ENCODE measurements at regions not wholly inside any gene's neighbourhood (a gene's known extent, or its start where the extent isn't known, plus 50 kb on each side); places are given as distances from the start of the nearest gene placed in this dataset.

GRCh38 chr4:187491286-187491685 is 504.3 kb upstream of the ZFP42 start:
- no peaks in the 10 kb centered on the region for H3K27me3 ChIP-seq
- H3K79me2 ChIP-seq (ENCODE audit: low read depth) = no peaks in the 10 kb centered on the region
- no peaks in the 10 kb centered on the region for H3F3A ChIP-seq (ENCODE audit: low read depth)
- no peaks in the 10 kb centered on the region for H3K9me3 ChIP-seq (ENCODE audit: low read depth)
- Mint-ChIP-seq H3K4me1 (no peaks in the 10 kb centered on the region), H3K4me3 (no peak overlapping the region), H3K9me3 (peaks cover 19% of the 10 kb centered on the region), H3K36me3 (no peaks in the 10 kb centered on the region), H3K27ac (no peak overlapping the region), H3K27me3 (ENCODE audit: insufficient read depth, low read depth) (no peaks in the 10 kb centered on the region)
- H3K4me1 ChIP-seq = no peaks in the 10 kb centered on the region
- no peak overlapping the region for H3K4me2 ChIP-seq
- H3K36me3 ChIP-seq = no peaks in the 10 kb centered on the region
- no peak for DNase-seq (ENCODE audit: low spot score)
- H3K9ac ChIP-seq = no peak overlapping the region
- no peak overlapping the region for H3K4me3 ChIP-seq
- TF ChIP-seq EZH2 (IDR thresholded peaks at IDR 0.05) (no peak), CTCF (IDR thresholded peaks at IDR 0.05) (no peak), EZH2phosphoT487 (IDR thresholded peaks at IDR 0.05) (no peak)
- H4K20me1 ChIP-seq (ENCODE audit: low read depth) = no peaks in the 10 kb centered on the region
- no peak overlapping the region for H3K27ac ChIP-seq
- H2AFZ ChIP-seq (replicated peaks) = no peak overlapping the region

DNA sequence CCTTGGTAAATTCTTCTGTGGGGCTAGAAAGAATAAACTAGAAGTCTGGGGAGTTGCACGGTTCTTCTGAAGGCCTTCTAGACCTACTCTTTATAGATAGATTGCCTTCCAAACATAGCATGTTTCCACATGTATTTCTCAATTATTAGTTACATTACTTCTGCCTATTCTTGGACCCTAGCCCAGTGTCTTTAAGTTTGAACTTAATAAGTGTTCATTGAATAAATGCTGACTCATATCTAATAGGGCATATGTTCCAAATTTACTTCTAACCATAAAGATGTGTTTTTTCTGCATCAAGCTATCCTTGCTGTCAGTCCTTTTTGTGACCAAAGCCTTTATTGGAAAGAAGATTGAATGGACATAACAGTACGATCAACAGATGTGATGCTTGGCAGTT is 503.6 kb upstream of the ZFP42 start:
- Mint-ChIP-seq H3K4me3 (no peak overlapping the region), H3K27me3 (ENCODE audit: insufficient read depth, low read depth) (no peaks in the 10 kb centered on the region), H3K4me1 (no peaks in the 10 kb centered on the region), H3K27ac (no peak overlapping the region), H3K36me3 (no peaks in the 10 kb centered on the region), H3K9me3 (peaks cover 18% of the 10 kb centered on the region)
- Histone ChIP-seq H4K20me1 (ENCODE audit: low read depth) (no peaks in the 10 kb centered on the region), H3K4me1 (no peaks in the 10 kb centered on the region), H3K9ac (no peak overlapping the region), H3K9me3 (ENCODE audit: low read depth) (no peaks in the 10 kb centered on the region), H3K4me2 (no peak overlapping the region), H3K27me3 (no peaks in the 10 kb centered on the region), H3F3A (ENCODE audit: low read depth) (no peaks in the 10 kb centered on the region), H2AFZ (replicated peaks) (no peak overlapping the region), H3K36me3 (no peaks in the 10 kb centered on the region), H3K79me2 (ENCODE audit: low read depth) (no peaks in the 10 kb centered on the region), H3K27ac (no peak overlapping the region), H3K4me3 (no peak overlapping the region)
- TF ChIP-seq EZH2phosphoT487 (IDR thresholded peaks at IDR 0.05) = no peak
- TF ChIP-seq EZH2 (IDR thresholded peaks at IDR 0.05) = no peak
- no peak for DNase-seq (ENCODE audit: low spot score)

- H2AFZ ChIP-seq (replicated peaks) = no peak overlapping the region
- no peaks in the 10 kb centered on the region for H3K27me3 ChIP-seq
- peaks cover 9% of the 10 kb centered on the region for H3K9me3 Mint-ChIP-seq
- TF ChIP-seq CTCF (IDR thresholded peaks at IDR 0.05) (no peak), EZH2phosphoT487 (IDR thresholded peaks at IDR 0.05) (no peak), EZH2 (IDR thresholded peaks at IDR 0.05) (no peak)
- DNase-seq (ENCODE audit: low spot score) = no peak
- H4K20me1 ChIP-seq (ENCODE audit: low read depth) = no peaks in the 10 kb centered on the region
- no peaks in the 10 kb centered on the region for H3K36me3 ChIP-seq
- H3K4me3 ChIP-seq = no peak overlapping the region
- no peak overlapping the region for H3K27ac Mint-ChIP-seq
- H3K27ac ChIP-seq = no peak overlapping the region
- H3K4me2 ChIP-seq = no peak overlapping the region
- no peaks in the 10 kb centered on the region for H3K27me3 Mint-ChIP-seq (ENCODE audit: insufficient read depth, low read depth)
- no peaks in the 10 kb centered on the region for H3F3A ChIP-seq (ENCODE audit: low read depth)
- peaks cover 4% of the 10 kb centered on the region for H3K4me1 Mint-ChIP-seq
- H3K79me2 ChIP-seq (ENCODE audit: low read depth) = no peaks in the 10 kb centered on the region
- H3K4me1 ChIP-seq = no peaks in the 10 kb centered on the region
- no peak overlapping the region for H3K9ac ChIP-seq
- H3K4me3 Mint-ChIP-seq = no peak overlapping the region
- no peaks in the 10 kb centered on the region for H3K9me3 ChIP-seq (ENCODE audit: low read depth)
- no peaks in the 10 kb centered on the region for H3K36me3 Mint-ChIP-seq
Measured at GRCh38 chr4:187493661-187494060, 501.9 kb upstream of the ZFP42 start.

DNA sequence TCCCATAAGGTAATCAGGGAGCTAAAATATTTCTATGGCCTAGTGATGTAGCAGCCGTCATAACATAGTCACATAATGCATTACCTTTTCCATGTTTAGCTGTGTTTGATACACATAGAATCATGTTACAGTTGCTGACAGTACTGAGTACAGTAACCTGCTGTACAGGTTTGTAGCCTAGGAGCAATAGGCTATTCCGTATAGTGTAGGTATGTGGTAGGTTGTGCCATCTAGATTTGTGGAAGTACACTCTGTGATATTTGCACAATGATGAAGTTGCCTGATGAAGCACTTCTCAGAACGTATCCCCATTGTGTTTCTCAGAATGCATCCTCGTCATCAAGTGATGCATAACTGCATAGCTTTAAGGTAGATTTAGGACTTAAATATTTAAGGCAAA is 495.6 kb upstream of the ZFP42 start:
- peaks cover 18% of the 10 kb centered on the region for H3K79me2 ChIP-seq (ENCODE audit: low read depth)
- Mint-ChIP-seq H3K4me3 (no peak overlapping the region), H3K36me3 (no peaks in the 10 kb centered on the region), H3K27me3 (ENCODE audit: insufficient read depth, low read depth) (no peaks in the 10 kb centered on the region), H3K27ac (no peak overlapping the region), H3K4me1 (peaks cover 4% of the 10 kb centered on the region), H3K9me3 (peaks cover 2% of the 10 kb centered on the region)
- H3K4me1 ChIP-seq = no peaks in the 10 kb centered on the region
- no peak overlapping the region for H3K4me2 ChIP-seq
- H2AFZ ChIP-seq (replicated peaks) = no peak overlapping the region
- no peak overlapping the region for H3K4me3 ChIP-seq
- no peaks in the 10 kb centered on the region for H3K27me3 ChIP-seq
- no peaks in the 10 kb centered on the region for H4K20me1 ChIP-seq (ENCODE audit: low read depth)
- H3K27ac ChIP-seq = no peak overlapping the region
- no peaks in the 10 kb centered on the region for H3F3A ChIP-seq (ENCODE audit: low read depth)
- H3K9ac ChIP-seq = no peak overlapping the region
- H3K9me3 ChIP-seq (ENCODE audit: low read depth) = no peaks in the 10 kb centered on the region
- TF ChIP-seq EZH2 (IDR thresholded peaks at IDR 0.05) (no peak), EZH2phosphoT487 (IDR thresholded peaks at IDR 0.05) (no peak), CTCF (IDR thresholded peaks at IDR 0.05) (no peak)
- DNase-seq (ENCODE audit: low spot score) = no peak
- no peaks in the 10 kb centered on the region for H3K36me3 ChIP-seq

Measured in neural progenitor cell (in vitro differentiated cells).